Activated naive CD4-positive, alpha-beta T cell treated with anti-CD3 and anti-CD28 coated beads, Interleukin-2, amount 50 U/mL, for 24 hours (primary cell): ENCODE measurements at regions not wholly inside any gene's neighbourhood (a gene's known extent, or its start where the extent isn't known, plus 50 kb on each side); places are given as distances from the start of the nearest gene placed in this dataset.

ENCODE experiments used
- H3K27ac Mint-ChIP-seq: one replicate; pipeline ENCODE4 v1.8.0; 2021; ENCODE audit warnings: mild to moderate bottlenecking, mixed read lengths
- H3K27me3 Mint-ChIP-seq: one replicate; pipeline ENCODE4 v1.8.0; 2021; ENCODE audit warnings: mixed read lengths
- H3K36me3 Mint-ChIP-seq: one replicate; pipeline ENCODE4 v1.8.0; 2021; ENCODE audit warnings: mixed read lengths
- H3K4me1 Mint-ChIP-seq: one replicate; pipeline ENCODE4 v1.8.0; 2021; ENCODE audit warnings: mixed read lengths
- H3K4me3 Mint-ChIP-seq: one replicate; pipeline ENCODE4 v1.8.0; 2021; ENCODE audit warnings: mild to moderate bottlenecking, mixed read lengths
- H3K9me3 Mint-ChIP-seq: one replicate; pipeline ENCODE4 v1.8.0; 2021; ENCODE audit warnings: mixed read lengths

DNA sequence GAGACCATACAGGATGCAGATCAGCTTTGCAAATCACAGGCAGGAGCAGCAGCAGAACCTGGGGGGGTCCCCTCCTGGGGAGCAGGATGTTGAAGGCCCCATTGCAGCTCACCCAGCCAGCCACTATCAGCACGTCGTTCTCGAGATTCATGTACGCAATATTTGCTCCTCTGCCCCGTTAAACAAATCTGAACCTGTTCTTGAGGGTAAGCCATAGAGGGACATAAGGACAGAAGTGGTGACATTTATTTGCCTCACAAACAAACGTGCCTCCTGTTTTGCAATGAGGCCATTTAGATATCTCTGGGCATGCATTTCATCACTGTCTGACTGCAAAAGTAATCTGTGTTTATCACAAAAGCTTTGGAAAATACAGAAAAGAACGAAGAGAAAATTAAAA, 87.3 kb upstream of the BAIAP2L1 start:
- Mint-ChIP-seq H3K9me3 (no peaks in the 10 kb centered on the region), H3K27me3 (peaks cover 10% of the 10 kb centered on the region), H3K4me1 (no peaks in the 10 kb centered on the region), H3K27ac (no peak overlapping the region), H3K4me3 (no peak overlapping the region), H3K36me3 (no peaks in the 10 kb centered on the region)

- Mint-ChIP-seq H3K27ac (no peak overlapping the region), H3K36me3 (no peaks in the 10 kb centered on the region), H3K4me1 (no peaks in the 10 kb centered on the region), H3K9me3 (no peaks in the 10 kb centered on the region), H3K4me3 (no peak overlapping the region), H3K27me3 (peaks cover 12% of the 10 kb centered on the region)
Observed at GRCh38 chr7:98483964-98484545, 83.2 kb upstream of the BAIAP2L1 start.

DNA sequence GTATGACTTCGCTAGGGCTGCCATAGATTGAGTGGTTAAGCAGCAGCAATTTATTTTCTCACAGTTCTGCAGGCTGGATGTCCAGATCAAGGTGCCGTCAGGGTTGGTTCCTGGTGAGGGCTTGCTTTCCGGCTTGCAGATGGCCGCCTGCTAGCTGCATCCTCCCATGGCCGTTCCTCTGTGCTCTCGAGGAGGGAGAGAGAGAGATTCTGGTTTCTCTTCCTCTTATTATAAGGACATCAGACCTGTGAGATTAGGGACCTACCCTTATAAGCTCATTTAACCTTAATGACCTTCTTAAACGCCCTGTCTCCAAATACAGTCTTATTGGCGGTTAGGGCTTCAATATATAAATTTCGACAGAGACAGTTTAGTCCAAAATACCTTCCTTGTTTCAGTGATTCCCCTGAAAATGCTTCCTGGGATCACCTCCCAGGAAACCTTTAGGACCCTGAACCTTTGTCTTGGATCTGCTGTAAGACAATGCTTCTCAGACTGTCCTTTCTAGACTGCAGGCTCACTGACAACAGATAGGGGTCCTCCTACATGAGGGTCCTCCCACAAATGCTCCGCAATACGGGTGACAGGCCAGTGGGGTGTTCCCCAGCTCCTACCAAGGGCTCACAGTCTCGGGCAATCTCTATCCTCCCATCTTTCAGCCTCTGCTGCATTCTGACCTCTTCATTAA, 82.5 kb upstream of the BAIAP2L1 start:
- Mint-ChIP-seq H3K4me3 (no peak overlapping the region), H3K4me1 (no peaks in the 10 kb centered on the region), H3K27me3 (peaks cover 12% of the 10 kb centered on the region), H3K27ac (no peak overlapping the region), H3K9me3 (no peaks in the 10 kb centered on the region), H3K36me3 (no peaks in the 10 kb centered on the region)

DNA sequence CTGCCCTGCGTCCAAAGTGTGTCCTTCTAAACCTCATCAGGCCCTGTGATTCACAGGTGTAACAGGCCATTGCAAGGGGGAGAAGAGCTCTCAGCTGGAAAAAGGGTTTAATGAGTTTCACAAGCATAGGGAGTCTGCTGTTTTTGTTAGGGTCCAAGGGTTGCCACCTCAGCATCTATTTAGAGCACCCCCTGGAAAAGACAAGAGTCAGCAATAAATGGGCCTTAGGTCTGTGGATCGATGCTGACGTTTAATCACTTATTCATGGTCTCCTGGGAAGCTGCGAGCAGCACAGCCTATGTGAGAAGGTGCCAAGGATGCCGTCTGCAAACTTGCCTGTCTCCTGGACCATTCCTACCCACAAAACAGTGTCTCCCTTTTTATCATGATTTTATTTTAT, 78.4 kb upstream of the BAIAP2L1 start:
- Mint-ChIP-seq H3K4me3 (no peak overlapping the region), H3K27ac (no peak overlapping the region), H3K27me3 (peaks cover 5% of the 10 kb centered on the region), H3K4me1 (no peaks in the 10 kb centered on the region), H3K9me3 (no peaks in the 10 kb centered on the region), H3K36me3 (no peaks in the 10 kb centered on the region)

DNA sequence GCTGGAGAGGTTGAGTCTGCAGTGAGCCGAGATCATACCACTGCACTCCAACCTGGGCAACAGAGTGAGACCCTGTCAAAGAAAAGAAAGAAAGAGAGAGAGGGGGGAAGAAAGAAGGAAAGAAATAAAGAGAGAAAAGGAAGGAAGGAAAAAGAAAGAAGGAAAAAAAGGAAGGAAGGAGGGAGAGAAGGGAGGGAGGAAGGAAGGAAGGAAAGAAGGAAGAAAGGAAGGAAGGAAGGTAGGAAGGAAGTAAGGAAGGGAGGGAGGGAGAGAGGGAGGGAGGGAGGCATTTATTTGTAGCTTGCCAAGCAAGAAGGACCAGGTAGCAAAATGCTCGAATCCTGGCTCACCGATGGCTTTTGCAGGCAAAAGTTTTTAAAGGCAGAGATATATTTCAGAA, 74.5 kb upstream of the BAIAP2L1 start:
- Mint-ChIP-seq H3K27ac (no peak overlapping the region), H3K4me3 (no peak overlapping the region), H3K27me3 (peaks cover 16% of the 10 kb centered on the region), H3K4me1 (peaks cover 4% of the 10 kb centered on the region), H3K9me3 (no peaks in the 10 kb centered on the region), H3K36me3 (no peaks in the 10 kb centered on the region)

- Mint-ChIP-seq H3K4me3 (no peak overlapping the region), H3K27me3 (peaks cover 16% of the 10 kb centered on the region), H3K9me3 (no peaks in the 10 kb centered on the region), H3K27ac (no peak overlapping the region), H3K36me3 (no peaks in the 10 kb centered on the region), H3K4me1 (peaks cover 4% of the 10 kb centered on the region)
Observed at GRCh38 chr7:98474558-98474957, 73.7 kb upstream of the BAIAP2L1 start.

DNA sequence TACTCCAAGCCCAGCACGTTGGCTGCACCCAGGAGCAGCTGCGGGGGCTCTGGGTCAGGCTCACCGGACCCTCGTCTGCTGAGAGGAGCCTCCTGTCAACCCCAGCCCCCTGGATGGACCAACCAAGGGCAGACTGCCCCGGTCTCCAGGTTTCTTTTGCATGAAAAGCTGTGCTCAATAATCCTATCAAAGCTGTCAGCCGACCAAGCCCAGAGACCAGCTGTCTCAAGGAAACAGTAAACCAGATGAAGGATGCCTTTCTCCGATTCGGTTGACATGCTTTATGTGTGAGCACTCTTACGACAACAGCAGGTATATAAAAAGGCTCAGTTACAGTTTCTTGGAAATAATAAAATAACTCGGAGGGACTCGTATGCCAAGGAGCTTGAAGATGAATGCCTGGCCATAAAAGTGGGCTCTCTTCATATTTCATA, 71.6 kb upstream of the BAIAP2L1 start:
- H3K27me3 Mint-ChIP-seq = peaks cover 23% of the 10 kb centered on the region
- no peaks in the 10 kb centered on the region for H3K9me3 Mint-ChIP-seq
- H3K4me1 Mint-ChIP-seq = peaks cover 4% of the 10 kb centered on the region
- H3K27ac Mint-ChIP-seq = no peak overlapping the region
- no peaks in the 10 kb centered on the region for H3K36me3 Mint-ChIP-seq
- H3K4me3 Mint-ChIP-seq = no peak overlapping the region

GRCh38 chr7:98470485-98471240, 69.8 kb upstream of the BAIAP2L1 start:
- Mint-ChIP-seq H3K4me1 (peaks cover 4% of the 10 kb centered on the region), H3K36me3 (no peaks in the 10 kb centered on the region), H3K27me3 (peaks cover 22% of the 10 kb centered on the region), H3K4me3 (peak overlapping the region; percentile 47), H3K27ac (no peak overlapping the region), H3K9me3 (no peaks in the 10 kb centered on the region)

- H3K4me3 Mint-ChIP-seq = no peak overlapping the region
Observed at GRCh38 chr7:98469088-98469487, 68.2 kb upstream of the BAIAP2L1 start.

GRCh38 chr7:98467570-98468312, 66.9 kb upstream of the BAIAP2L1 start:
- Mint-ChIP-seq H3K27ac (no peak overlapping the region), H3K36me3 (no peaks in the 10 kb centered on the region), H3K4me3 (no peak overlapping the region), H3K9me3 (no peaks in the 10 kb centered on the region), H3K27me3 (peaks cover 22% of the 10 kb centered on the region), H3K4me1 (peaks cover 4% of the 10 kb centered on the region)

More at GRCh38 chr7:98469088-98469487, 68.2 kb upstream of the BAIAP2L1 start:
- Mint-ChIP-seq H3K9me3 (no peaks in the 10 kb centered on the region), H3K4me1 (peaks cover 4% of the 10 kb centered on the region), H3K36me3 (no peaks in the 10 kb centered on the region), H3K27me3 (peaks cover 22% of the 10 kb centered on the region), H3K27ac (no peak overlapping the region)

DNA sequence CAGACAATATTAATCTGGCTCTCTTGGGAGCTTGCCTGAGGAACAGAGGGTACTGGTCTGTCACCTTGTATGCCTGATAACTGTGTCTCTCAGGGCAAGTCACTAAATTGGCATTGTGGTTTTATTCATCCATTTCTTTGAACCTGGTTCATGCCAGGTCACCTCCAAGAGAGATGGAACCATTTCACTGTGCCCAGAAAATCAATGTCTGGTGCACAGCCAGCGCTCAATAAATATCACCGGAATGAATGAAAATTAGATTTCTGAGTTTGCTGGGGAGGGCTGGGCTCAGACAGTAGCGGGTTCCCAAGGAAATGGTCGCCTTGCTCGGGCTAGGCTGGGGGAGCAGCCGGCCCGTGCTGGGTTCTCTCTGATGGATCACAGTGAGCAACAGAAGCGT, 64.1 kb upstream of the BAIAP2L1 start:
- no peaks in the 10 kb centered on the region for H3K9me3 Mint-ChIP-seq
- H3K4me3 Mint-ChIP-seq = no peak overlapping the region
- H3K4me1 Mint-ChIP-seq = no peaks in the 10 kb centered on the region
- no peaks in the 10 kb centered on the region for H3K36me3 Mint-ChIP-seq
- H3K27me3 Mint-ChIP-seq = peaks cover 9% of the 10 kb centered on the region
- no peak overlapping the region for H3K27ac Mint-ChIP-seq

DNA sequence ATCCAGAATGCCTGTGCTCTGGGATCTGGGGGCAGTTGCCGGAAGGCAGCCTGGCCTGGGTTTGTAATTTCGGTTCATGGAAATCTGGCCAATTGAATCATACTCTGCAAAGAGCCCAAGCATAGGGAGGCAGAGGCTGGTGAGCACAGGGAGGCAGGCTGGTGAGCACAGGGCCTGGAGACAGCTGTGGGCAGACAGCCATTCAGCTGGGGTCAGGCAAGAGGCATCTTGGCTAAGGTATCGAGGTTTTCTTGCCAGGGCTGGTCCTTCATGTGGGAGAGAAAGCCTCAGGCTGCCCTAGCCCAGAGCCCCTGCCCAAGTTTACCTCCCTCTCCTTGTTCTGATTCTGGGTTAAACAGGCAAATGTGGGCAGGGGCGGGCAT, 63.7 kb upstream of the BAIAP2L1 start:
- Mint-ChIP-seq H3K4me3 (no peak overlapping the region), H3K9me3 (no peaks in the 10 kb centered on the region), H3K27ac (no peak overlapping the region), H3K36me3 (no peaks in the 10 kb centered on the region), H3K4me1 (no peaks in the 10 kb centered on the region), H3K27me3 (peaks cover 9% of the 10 kb centered on the region)

- no peaks in the 10 kb centered on the region for H3K36me3 Mint-ChIP-seq
- H3K27ac Mint-ChIP-seq = no peak overlapping the region
- no peak overlapping the region for H3K4me3 Mint-ChIP-seq
- H3K27me3 Mint-ChIP-seq = peaks cover 6% of the 10 kb centered on the region
- H3K4me1 Mint-ChIP-seq = no peaks in the 10 kb centered on the region
- no peaks in the 10 kb centered on the region for H3K9me3 Mint-ChIP-seq
Observed at GRCh38 chr7:98463837-98464557, 63.1 kb upstream of the BAIAP2L1 start.

DNA sequence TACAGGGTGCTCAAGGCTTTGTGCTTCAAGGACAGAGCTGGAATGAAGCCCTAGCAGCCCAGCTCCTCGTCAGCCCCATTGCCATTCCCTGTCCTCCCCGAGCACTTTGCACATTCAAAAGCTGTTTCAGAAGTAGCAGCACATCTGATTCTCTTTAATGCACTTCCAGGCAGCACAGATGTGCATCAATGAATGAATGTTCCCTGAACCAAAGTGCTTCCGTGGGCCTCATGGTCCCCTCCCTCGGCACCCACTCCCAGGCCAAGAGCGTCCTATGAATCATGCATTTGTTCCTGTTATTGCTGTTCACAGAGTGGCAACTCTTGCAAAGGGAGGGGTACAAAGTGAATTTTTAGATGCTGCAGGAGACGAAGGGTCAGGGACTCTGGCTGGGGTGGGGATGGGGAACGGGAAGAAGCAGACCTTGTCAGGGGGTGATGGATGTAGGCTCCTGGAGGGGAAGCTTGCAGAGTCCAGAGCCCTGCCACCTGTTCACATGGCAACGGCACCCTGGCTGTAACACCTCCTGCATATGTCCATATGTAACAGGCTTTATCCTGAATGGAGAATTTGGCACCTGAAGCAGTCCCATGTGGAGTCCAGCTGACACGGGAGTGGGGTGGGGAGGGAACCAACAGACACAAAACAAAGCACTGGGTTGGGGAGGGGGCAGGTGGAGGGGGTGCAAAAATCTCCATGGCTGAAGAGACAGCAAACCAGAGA, 62.2 kb upstream of the BAIAP2L1 start:
- H3K27me3 Mint-ChIP-seq = peaks cover 2% of the 10 kb centered on the region
- no peak overlapping the region for H3K27ac Mint-ChIP-seq
- H3K9me3 Mint-ChIP-seq = no peaks in the 10 kb centered on the region
- H3K36me3 Mint-ChIP-seq = no peaks in the 10 kb centered on the region
- H3K4me1 Mint-ChIP-seq = no peaks in the 10 kb centered on the region
- no peak overlapping the region for H3K4me3 Mint-ChIP-seq

DNA sequence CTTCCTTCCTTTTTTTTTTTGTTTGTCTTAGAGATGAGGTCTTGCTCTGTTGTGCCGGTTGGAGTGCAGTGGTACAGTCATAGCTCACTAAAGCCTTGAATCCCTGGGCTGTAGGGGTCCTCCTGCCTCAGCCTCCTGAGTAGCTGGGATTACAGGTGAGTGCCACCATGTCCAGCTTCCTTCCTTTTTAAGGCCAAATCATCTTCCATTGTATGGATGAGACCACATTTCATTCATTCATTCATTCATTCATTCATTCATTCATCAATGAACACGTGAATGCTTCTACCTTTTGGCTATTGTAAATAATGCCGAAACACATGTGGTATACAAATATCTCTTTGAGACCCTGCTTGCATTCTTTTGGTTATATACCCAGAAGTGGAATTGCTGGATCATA, 60.0 kb upstream of the BAIAP2L1 start:
- no peaks in the 10 kb centered on the region for H3K36me3 Mint-ChIP-seq
- H3K27ac Mint-ChIP-seq = no peak overlapping the region
- H3K4me1 Mint-ChIP-seq = no peaks in the 10 kb centered on the region
- H3K9me3 Mint-ChIP-seq = no peaks in the 10 kb centered on the region
- no peaks in the 10 kb centered on the region for H3K27me3 Mint-ChIP-seq
- no peak overlapping the region for H3K4me3 Mint-ChIP-seq
